Common myeloid progenitor, CD34-positive (primary cell): ENCODE measurements at regions not wholly inside any gene's neighbourhood (a gene's known extent, or its start where the extent isn't known, plus 50 kb on each side); places are given as distances from the start of the nearest gene placed in this dataset.

Experiments
- CTCF ChIA-PET: fragments of 350-600 bp; sonication (Branson Sonifier 250); formaldehyde crosslinking; loops from one replicate; lab custom pipeline; 2021; ENCODE audit warnings: antibody characterized with exemption; lab: Charles Lee
- POLR2A ChIA-PET: fragments of 350-600 bp; sonication (Branson Sonifier 250); formaldehyde crosslinking; loops from one replicate; lab custom pipeline; 2021; ENCODE audit warnings: antibody characterized with exemption; lab: Charles Lee
- DNase-seq, 3 donors: peaks; one replicate each; pipeline versions ENCODE4 v3.0.0 to v3.0.0-alpha.2; 2013
- H3K27ac ChIP-seq, 2 experiments: 1 replicate in 1 of 2; 2 replicates in 1 of 2; pipeline ENCODE4 v1.7.0; 2013; ENCODE audit warnings: inconsistent platforms in 2 of 2, low read length in 2 of 2, mild to moderate bottlenecking in 2 of 2, low read depth in 1 of 2, moderate library complexity in 1 of 2; ENCODE audit not compliant: severe bottlenecking in 2 of 2, insufficient read depth in 1 of 2, poor library complexity in 1 of 2
- H3K27me3 ChIP-seq, 5 experiments: replicated peaks in 2 of 5; 1 replicate in 3 of 5; 2 replicates in 2 of 5; pipeline versions ENCODE4 v1.6.1 to v1.7.0; 2013; ENCODE audit warnings: low read length in 4 of 5, mild to moderate bottlenecking in 2 of 5, moderate library complexity in 2 of 5, inconsistent platforms in 1 of 5; ENCODE audit not compliant: insufficient read depth in 5 of 5, control insufficient read depth in 4 of 5
- H3K36me3 ChIP-seq, 4 experiments: 1 replicate in 2 of 4; 2 replicates in 2 of 4; pipeline versions ENCODE4 v1.6.1 to v1.7.0; 2013; ENCODE audit warnings: low read length in 3 of 4, control low read depth in 1 of 4, mild to moderate bottlenecking in 1 of 4; ENCODE audit not compliant: control insufficient read depth in 4 of 4, insufficient read depth in 4 of 4
- H3K4me1 ChIP-seq, 4 experiments: 1 replicate in 3 of 4; 2 replicates in 1 of 4; pipeline versions ENCODE4 v1.6.1 to v1.7.1; 2013; ENCODE audit warnings: low read length in 3 of 4, mild to moderate bottlenecking in 3 of 4, control low read depth in 1 of 4, inconsistent platforms in 1 of 4, moderate library complexity in 1 of 4; ENCODE audit not compliant: control insufficient read depth in 4 of 4, insufficient read depth in 4 of 4; ENCODE audit errors: control extremely low read depth in 1 of 4
- H3K4me3 ChIP-seq, 7 experiments: 1 replicate in 4 of 7; 2 replicates in 3 of 7; pipeline versions ENCODE4 v1.5.1 to v1.7.0; 2013; ENCODE audit warnings: mild to moderate bottlenecking in 7 of 7, low read length in 6 of 7, moderate library complexity in 6 of 7, inconsistent platforms in 2 of 7, low read depth in 2 of 7, control low read depth in 1 of 7; ENCODE audit not compliant: insufficient read depth in 4 of 7, control insufficient read depth in 1 of 7; ENCODE audit errors: extremely low read depth in 1 of 7
- H3K9me3 ChIP-seq, 5 experiments: 1 replicate in 4 of 5; 2 replicates in 1 of 5; pipeline versions ENCODE4 v1.6.1 to v1.7.1; 2013; ENCODE audit warnings: low read length in 4 of 5, mild to moderate bottlenecking in 2 of 5, inconsistent platforms in 1 of 5, low read depth in 1 of 5, moderate library complexity in 1 of 5; ENCODE audit not compliant: control insufficient read depth in 4 of 5, insufficient read depth in 2 of 5; ENCODE audit errors: control extremely low read depth in 1 of 5
- WGBS: methylation state at CpG from one replicate; pipeline ENCODE4 v1.1.5; 2013; ENCODE audit not compliant: insufficient coverage; 5-methylcytosine and 5-hydroxymethylcytosine counted together

- no peaks in the 10 kb centered on the region for H3K9me3 ChIP-seq
- H3K27me3 ChIP-seq = no peaks in the 10 kb centered on the region
- no peak overlapping the region for H3K27ac ChIP-seq
- ChIA-PET POLR2A (no interaction called here), CTCF (no interaction called here)
- H3K36me3 ChIP-seq = no peaks in the 10 kb centered on the region
- WGBS = 100% methylated on average over 1 of the region's 7 CpGs
- DNase-seq = no peak
- H3K4me1 ChIP-seq = no peaks in the 10 kb centered on the region
- no peak overlapping the region for H3K4me3 ChIP-seq
Observed at GRCh38 chr4:136653640-136654406, 878.5 kb downstream of the PCDH18 start.

- H3K9me3 ChIP-seq = no peaks in the 10 kb centered on the region
- no peak overlapping the region for H3K4me3 ChIP-seq
- no peaks in the 10 kb centered on the region for H3K4me1 ChIP-seq
- no peak overlapping the region for H3K27ac ChIP-seq
- DNase-seq = no peak
- H3K36me3 ChIP-seq = no peaks in the 10 kb centered on the region
- POLR2A ChIA-PET = no interaction called here
- H3K27me3 ChIP-seq = peaks cover 0 to 2% (median 0%) of the 10 kb centered on the region in 5 experiments
- CTCF ChIA-PET = no interaction called here
Observed at GRCh38 chr4:136651932-136652331, 880.4 kb downstream of the PCDH18 start.

- no peak for DNase-seq
- Histone ChIP-seq H3K36me3 (no peaks in the 10 kb centered on the region), H3K27me3 (peaks cover 0 to 2% (median 0%) of the 10 kb centered on the region in 5 experiments), H3K4me3 (no peak overlapping the region), H3K9me3 (no peaks in the 10 kb centered on the region), H3K27ac (no peak overlapping the region), H3K4me1 (no peaks in the 10 kb centered on the region)
- POLR2A ChIA-PET = no interaction called here
- CTCF ChIA-PET = no interaction called here
- 100% methylated on average over 1 of the region's 1 CpG for WGBS
Observed at GRCh38 chr4:136651278-136651667, 881.0 kb downstream of the PCDH18 start.

- DNase-seq = no peak
- Histone ChIP-seq H3K36me3 (no peaks in the 10 kb centered on the region), H3K4me3 (no peak overlapping the region), H3K9me3 (no peaks in the 10 kb centered on the region), H3K4me1 (no peaks in the 10 kb centered on the region), H3K27me3 (peaks cover 0 to 2% (median 0%) of the 10 kb centered on the region in 5 experiments), H3K27ac (no peak overlapping the region)
- ChIA-PET POLR2A (no interaction called here), CTCF (no interaction called here)
- WGBS = 90% methylated on average over 2 of the region's 5 CpGs
Observed at GRCh38 chr4:136650541-136651277, 881.6 kb downstream of the PCDH18 start.

- POLR2A ChIA-PET = no interaction called here
- CTCF ChIA-PET = no interaction called here
- Histone ChIP-seq H3K4me1 (no peaks in the 10 kb centered on the region), H3K27ac (no peak overlapping the region), H3K27me3 (peaks cover 0 to 2% (median 0%) of the 10 kb centered on the region in 5 experiments), H3K36me3 (no peaks in the 10 kb centered on the region), H3K9me3 (no peaks in the 10 kb centered on the region), H3K4me3 (no peak overlapping the region)
- DNase-seq = no peak
Observed at GRCh38 chr4:136644279-136644678, 888.0 kb downstream of the PCDH18 start.

GRCh38 chr4:136643416-136643815, 888.9 kb downstream of the PCDH18 start:
- ChIA-PET POLR2A (no interaction called here), CTCF (no interaction called here)
- peaks cover 0 to 2% (median 0%) of the 10 kb centered on the region in 5 experiments for H3K27me3 ChIP-seq
- H3K36me3 ChIP-seq = no peaks in the 10 kb centered on the region
- H3K9me3 ChIP-seq = no peaks in the 10 kb centered on the region
- H3K27ac ChIP-seq = no peak overlapping the region
- DNase-seq = no peak
- no peaks in the 10 kb centered on the region for H3K4me1 ChIP-seq
- 100% methylated on average over 2 of the region's 2 CpGs for WGBS
- H3K4me3 ChIP-seq = no peak overlapping the region

GRCh38 chr4:136637071-136637777, 895.1 kb downstream of the PCDH18 start:
- POLR2A ChIA-PET = no interaction called here
- no peak overlapping the region for H3K27ac ChIP-seq
- H3K4me3 ChIP-seq = no peak overlapping the region
- no peaks in the 10 kb centered on the region for H3K36me3 ChIP-seq
- H3K9me3 ChIP-seq = no peaks in the 10 kb centered on the region
- H3K4me1 ChIP-seq = no peaks in the 10 kb centered on the region
- WGBS = 90% methylated on average over 7 of the region's 9 CpGs
- DNase-seq = peak in 2 of 3 donors; percentile 1 to 4
- CTCF ChIA-PET = no interaction called here
- H3K27me3 ChIP-seq = no peaks in the 10 kb centered on the region
